ENCODE measurements at regions not wholly inside any gene's neighbourhood (a gene's known extent, or its start where the extent isn't known, plus 50 kb on each side); places are given as distances from the start of the nearest gene placed in this dataset.
"Not testable (repeated sequence)": the region's sequence is repeated elsewhere in the genome, so short reads cannot be mapped to it uniquely, and the experiment has no call there.

GRCh38 chr6:164097551-164098398 lies 683.3 kb downstream of the QKI start:
- DNase-seq = no peak

- DNase-seq = no peak
These were observed 682.5 kb downstream of the QKI start for GRCh38 chr6:164097056-164097455.

- DNase-seq = no peak
These were observed 680.5 kb downstream of the QKI start for GRCh38 chr6:164095056-164095455.

- no peak for DNase-seq
These were observed 673.4 kb downstream of the QKI start for GRCh38 chr6:164087870-164088269.

GRCh38 chr6:164087211-164087610 lies 672.7 kb downstream of the QKI start:
- DNase-seq = no peak

- DNase-seq = no peak
These were observed 671.8 kb downstream of the QKI start for GRCh38 chr6:164086076-164086887.

- DNase-seq = no peak
These were observed 670.9 kb downstream of the QKI start for GRCh38 chr6:164085091-164086075.

- DNase-seq = no peak
These were observed 664.7 kb downstream of the QKI start for GRCh38 chr6:164079275-164079600.

- DNase-seq = no peak
These were observed 664.2 kb downstream of the QKI start for GRCh38 chr6:164078532-164079274.

GRCh38 chr6:164076818-164077532 lies 662.5 kb downstream of the QKI start:
- not testable (repeated sequence) for DNase-seq

- DNase-seq = no peak
These were observed 661.6 kb downstream of the QKI start for GRCh38 chr6:164075981-164076615.

- no peak for DNase-seq
These were observed 657.7 kb downstream of the QKI start for GRCh38 chr6:164072240-164072666.

- DNase-seq = no peak
These were observed 655.0 kb downstream of the QKI start for GRCh38 chr6:164069350-164069990.

- no peak for DNase-seq
These were observed 654.0 kb downstream of the QKI start for GRCh38 chr6:164068527-164068926.

GRCh38 chr6:164066766-164067165 lies 652.2 kb downstream of the QKI start:
- DNase-seq = no peak

GRCh38 chr6:164066335-164066734 lies 651.8 kb downstream of the QKI start:
- no peak for DNase-seq

GRCh38 chr6:164063346-164063745 lies 648.8 kb downstream of the QKI start:
- no peak for DNase-seq

GRCh38 chr6:164062872-164063271 lies 648.4 kb downstream of the QKI start:
- no peak for DNase-seq

- DNase-seq = no peak
These were observed 643.4 kb downstream of the QKI start for GRCh38 chr6:164057876-164058275.

GRCh38 chr6:164051427-164051826 lies 636.9 kb downstream of the QKI start:
- DNase-seq = no peak
